CD4-positive, alpha-beta T cell (primary cell): ENCODE measurements at regions not wholly inside any gene's neighbourhood (a gene's known extent, or its start where the extent isn't known, plus 50 kb on each side); places are given as distances from the start of the nearest gene placed in this dataset.
A peak's percentile ranks its signal among the peaks of the same experiment; 100 is the strongest.

Experiments
- ATAC-seq: fragments of 200-7000 bp; cut with Tn5 transposase; one replicate; pipeline ENCODE4 v1.10.0; 2022; ENCODE audit warnings: mild to moderate bottlenecking; ENCODE audit not compliant: poor library complexity
- CTCF ChIA-PET: fragments of 350-600 bp; sonication (Branson Sonifier 250); formaldehyde crosslinking; loops from one replicate; lab custom pipeline; 2021; ENCODE audit warnings: antibody characterized with exemption, inconsistent platforms; lab: Charles Lee
- POLR2A ChIA-PET: fragments of 350-600 bp; sonication (Branson Sonifier 250); formaldehyde crosslinking; loops from one replicate; lab custom pipeline; 2021; ENCODE audit warnings: antibody characterized with exemption, inconsistent platforms; lab: Charles Lee
- DNase-seq, 14 experiments: peaks; one replicate each; pipeline ENCODE4 v3.0.0-alpha.2; 2013 to 2020; ENCODE audit warnings: mixed read lengths in 2 of 14
- H3K27ac ChIP-seq, 2 donors: one replicate each; pipeline versions ENCODE4 v1.5.1 to v1.7.0; 2013; ENCODE audit warnings: low read length in 2 of 2, low read depth in 1 of 2, mild to moderate bottlenecking in 1 of 2
- H3K27me3 ChIP-seq, 2 experiments: 1 replicate in 1 of 2; 2 replicates in 1 of 2; pipeline versions ENCODE4 v1.6.1 to v1.7.0; 2013; ENCODE audit warnings: low read length in 2 of 2, control low read depth in 1 of 2, mild to moderate bottlenecking in 1 of 2, moderate library complexity in 1 of 2; ENCODE audit not compliant: insufficient read depth in 2 of 2, control insufficient read depth in 1 of 2
- H3K36me3 ChIP-seq: one replicate; pipeline ENCODE4 v1.6.1; 2013; ENCODE audit warnings: low read length, control low read depth; ENCODE audit not compliant: insufficient read depth
- H3K4me1 ChIP-seq: one replicate; pipeline ENCODE4 v1.6.1; 2013; ENCODE audit warnings: low read length, control low read depth; ENCODE audit not compliant: insufficient read depth
- H3K4me3 ChIP-seq: one replicate; pipeline ENCODE4 v1.5.1; 2013; ENCODE audit warnings: mild to moderate bottlenecking, low read length, moderate library complexity
- H3K9me3 ChIP-seq, 2 experiments: 1 replicate in 1 of 2; 2 replicates in 1 of 2; pipeline versions ENCODE4 v1.6.1 to v1.7.0; 2013; ENCODE audit warnings: low read length in 2 of 2, mild to moderate bottlenecking in 2 of 2, control low read depth in 1 of 2, moderate library complexity in 1 of 2; ENCODE audit not compliant: control insufficient read depth in 1 of 2, insufficient read depth in 1 of 2
- H3K27ac Mint-ChIP-seq: one replicate; pipeline ENCODE4 v1.8.0; 2020; ENCODE audit warnings: mixed read lengths
- H3K27me3 Mint-ChIP-seq: one replicate; pipeline ENCODE4 v1.8.0; 2021; ENCODE audit warnings: mixed read lengths
- H3K36me3 Mint-ChIP-seq: one replicate; pipeline ENCODE4 v1.8.0; 2021; ENCODE audit warnings: low read depth, mixed read lengths
- H3K4me1 Mint-ChIP-seq: one replicate; pipeline ENCODE4 v1.8.0; 2021; ENCODE audit warnings: low read depth, mixed read lengths
- H3K4me3 Mint-ChIP-seq: one replicate; pipeline ENCODE4 v1.8.0; 2020; ENCODE audit warnings: mild to moderate bottlenecking, mixed read lengths
- H3K9me3 Mint-ChIP-seq: one replicate; pipeline ENCODE4 v1.8.0; 2020; ENCODE audit warnings: mixed read lengths
- CTCF ChIP-seq: fragments of 200-600 bp; IDR thresholded peaks from one replicate; pipeline ENCODE4 v1.8.0; 2022; ENCODE audit warnings: antibody characterized with exemption, mild to moderate bottlenecking
- intact Hi-C, 2 experiments: fragments of 100-400 bp; cut with DNase I in 1 of 2; cut with micrococcal nuclease in 1 of 2; formaldehyde crosslinking; loops; one replicate each; pipeline versions ENCODE4 v1.15.1 to v1.9.0; 2023 to 2025; cut with DNase I, micrococcal nuclease

- DNase-seq (no peak), ATAC-seq (no peak)
- no peaks in the 10 kb centered on the region for H3K9me3 ChIP-seq
- Mint-ChIP-seq H3K9me3 (no peaks in the 10 kb centered on the region), H3K4me1 (peaks cover 6% of the 10 kb centered on the region), H3K27me3 (peaks cover 32% of the 10 kb centered on the region), H3K4me3 (no peak overlapping the region), H3K36me3 (no peaks in the 10 kb centered on the region), H3K27ac (no peak overlapping the region)
- no peaks in the 10 kb centered on the region for H3K36me3 ChIP-seq
- no peaks in the 10 kb centered on the region for H3K4me1 ChIP-seq
- H3K27me3 ChIP-seq: peaks cover 0 to 23% of the 10 kb centered on the region in 2 experiments
- no peak overlapping the region for H3K4me3 ChIP-seq
- TF ChIP-seq CTCF: no peak
- CTCF ChIA-PET: no interaction called here
- intact Hi-C loops: no loop called here
- H3K27ac ChIP-seq: no peak overlapping the region
- POLR2A ChIA-PET: no interaction called here
Observed at GRCh38 chr17:34195987-34196386, 59.1 kb upstream of the CCL2 start.

- POLR2A ChIA-PET: no interaction called here
- Histone ChIP-seq H3K4me1 (no peaks in the 10 kb centered on the region), H3K36me3 (no peaks in the 10 kb centered on the region), H3K27me3 (peaks cover 0 to 23% of the 10 kb centered on the region in 2 experiments), H3K4me3 (no peak overlapping the region), H3K9me3 (no peaks in the 10 kb centered on the region), H3K27ac (no peak overlapping the region)
- ATAC-seq: no peak
- Mint-ChIP-seq H3K27me3 (peaks cover 20% of the 10 kb centered on the region), H3K36me3 (no peaks in the 10 kb centered on the region), H3K4me3 (no peak overlapping the region), H3K9me3 (no peaks in the 10 kb centered on the region), H3K27ac (no peak overlapping the region), H3K4me1 (peaks cover 6% of the 10 kb centered on the region)
- intact Hi-C loops: no loop called here
- CTCF ChIA-PET: no interaction called here
- no peak for DNase-seq
- TF ChIP-seq CTCF: peak; percentile 18
Observed at GRCh38 chr17:34198519-34198918, 56.6 kb upstream of the CCL2 start.

GRCh38 chr17:34199454-34199853 lies 55.6 kb upstream of the CCL2 start:
- Mint-ChIP-seq H3K4me3 (no peak overlapping the region), H3K27me3 (peaks cover 15% of the 10 kb centered on the region), H3K9me3 (no peaks in the 10 kb centered on the region), H3K36me3 (no peaks in the 10 kb centered on the region), H3K27ac (no peak overlapping the region), H3K4me1 (peaks cover 6% of the 10 kb centered on the region)
- CTCF ChIA-PET: no interaction called here
- POLR2A ChIA-PET: no interaction called here
- ATAC-seq (no peak), DNase-seq (no peak)
- no peaks in the 10 kb centered on the region for H3K4me1 ChIP-seq
- no peak for TF ChIP-seq CTCF
- no peak overlapping the region for H3K27ac ChIP-seq
- H3K4me3 ChIP-seq: no peak overlapping the region
- H3K9me3 ChIP-seq: no peaks in the 10 kb centered on the region
- no peaks in the 10 kb centered on the region for H3K36me3 ChIP-seq
- peaks cover 0 to 23% of the 10 kb centered on the region in 2 experiments for H3K27me3 ChIP-seq
- intact Hi-C loops: no loop called here
